Neural crest cell (in vitro differentiated cells): ENCODE measurements at regions not wholly inside any gene's neighbourhood (a gene's known extent, or its start where the extent isn't known, plus 50 kb on each side); places are given as distances from the start of the nearest gene placed in this dataset.
A peak's percentile ranks its signal among the peaks of the same experiment; 100 is the strongest.

Experiments used
- DNase-seq: peaks from one replicate; pipeline ENCODE4 v3.0.0; 2021; ENCODE audit warnings: low read depth, mixed read lengths, low spot score
- H3K27ac Mint-ChIP-seq: one replicate; pipeline ENCODE4 v1.8.0; 2021; ENCODE audit warnings: mild to moderate bottlenecking, mixed read lengths; ENCODE audit not compliant: unreplicated experiment
- H3K27me3 Mint-ChIP-seq: 2 replicates; pipeline ENCODE4 v1.8.0; 2021; ENCODE audit warnings: low read depth, mild to moderate bottlenecking, mixed read lengths
- H3K36me3 Mint-ChIP-seq: 2 replicates; pipeline ENCODE4 v1.8.0; 2021; ENCODE audit warnings: low read depth, mild to moderate bottlenecking, mixed read lengths
- H3K4me1 Mint-ChIP-seq: 2 replicates; pipeline ENCODE4 v1.8.0; 2021; ENCODE audit warnings: mixed read lengths
- H3K4me3 Mint-ChIP-seq: one replicate; pipeline ENCODE4 v1.8.0; 2021; ENCODE audit warnings: mild to moderate bottlenecking, mixed read lengths
- H3K9me3 Mint-ChIP-seq: 2 replicates; pipeline ENCODE4 v1.8.0; 2021; ENCODE audit warnings: mixed read lengths
- CTCF ChIP-seq: fragments of 200-600 bp; sonication (generic); conservative IDR thresholded peaks from 2 replicates; pipeline ENCODE4 v1.5.0; 2021; ENCODE audit warnings: antibody characterized with exemption, mild to moderate bottlenecking

GRCh38 chr3:59446775-59447465, 397.1 kb upstream of the CFAP20DC start:
- H3K9me3 Mint-ChIP-seq: no peaks in the 10 kb centered on the region
- H3K27ac Mint-ChIP-seq: no peak overlapping the region
- H3K4me1 Mint-ChIP-seq: peaks cover 17% of the 10 kb centered on the region
- no peaks in the 10 kb centered on the region for H3K36me3 Mint-ChIP-seq
- TF ChIP-seq CTCF: no peak
- H3K27me3 Mint-ChIP-seq: no peaks in the 10 kb centered on the region
- DNase-seq: no peak
- H3K4me3 Mint-ChIP-seq: no peak overlapping the region

DNA sequence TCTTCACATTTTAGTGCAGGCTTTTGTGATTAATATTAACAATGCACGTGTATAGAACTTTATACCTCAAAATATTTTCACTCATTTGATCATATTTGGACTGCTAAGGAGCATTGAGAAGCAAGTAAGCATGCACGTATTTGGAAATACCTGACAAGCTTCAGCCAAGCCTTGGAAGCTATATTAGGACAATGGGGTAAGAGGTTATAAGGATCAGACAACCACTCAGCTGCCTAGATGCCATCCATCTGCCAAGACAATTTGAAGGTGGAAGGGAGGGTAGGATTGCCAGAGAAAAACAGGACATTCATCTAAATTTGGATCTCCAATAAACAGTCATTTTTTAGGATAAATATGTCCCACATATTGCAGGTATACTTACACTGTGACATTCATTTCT, 394.9 kb upstream of the CFAP20DC start:
- Mint-ChIP-seq H3K4me3 (no peak overlapping the region), H3K36me3 (no peaks in the 10 kb centered on the region), H3K27ac (no peak overlapping the region), H3K27me3 (no peaks in the 10 kb centered on the region), H3K9me3 (no peaks in the 10 kb centered on the region), H3K4me1 (peaks cover 17% of the 10 kb centered on the region)
- no peak for DNase-seq
- TF ChIP-seq CTCF: no peak

GRCh38 chr3:59444294-59444671, 394.5 kb upstream of the CFAP20DC start:
- Mint-ChIP-seq H3K27me3 (no peaks in the 10 kb centered on the region), H3K4me1 (peaks cover 17% of the 10 kb centered on the region), H3K9me3 (no peaks in the 10 kb centered on the region), H3K4me3 (no peak overlapping the region), H3K27ac (no peak overlapping the region), H3K36me3 (no peaks in the 10 kb centered on the region)
- no peak for TF ChIP-seq CTCF
- no peak for DNase-seq

DNA sequence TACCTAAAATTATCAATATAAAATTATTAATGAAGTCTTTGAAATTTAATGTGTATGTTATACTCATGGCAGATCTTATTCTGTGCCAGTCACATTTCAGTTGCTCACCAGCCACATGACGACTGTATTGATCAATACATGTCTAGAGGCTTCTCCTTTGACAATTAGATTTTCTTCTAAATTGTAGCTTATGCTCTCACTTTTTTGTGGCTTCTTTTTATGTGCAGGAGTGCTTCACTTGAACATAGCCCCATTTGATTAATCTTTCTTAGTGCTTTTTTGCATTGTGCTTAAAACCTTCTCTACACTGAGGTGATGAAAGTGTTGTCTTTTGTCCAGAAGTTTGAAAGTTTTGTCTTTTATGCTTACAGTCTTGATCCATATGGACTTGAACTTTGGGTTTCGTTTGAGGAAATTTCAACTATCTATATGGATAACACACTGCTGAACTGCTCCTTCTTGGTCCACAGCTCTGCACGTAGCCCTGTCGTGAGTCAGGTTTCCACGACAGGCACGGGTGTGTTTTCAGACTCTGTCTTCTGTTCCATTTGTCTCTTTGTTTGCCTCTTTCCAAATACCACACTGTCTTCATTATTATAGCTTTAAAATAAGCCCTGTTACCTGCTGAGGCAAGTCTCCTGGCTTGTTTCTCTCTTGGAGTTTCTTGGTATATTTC, 393.9 kb upstream of the CFAP20DC start:
- Mint-ChIP-seq H3K4me3 (no peak overlapping the region), H3K9me3 (no peaks in the 10 kb centered on the region), H3K4me1 (peaks cover 17% of the 10 kb centered on the region), H3K27me3 (no peaks in the 10 kb centered on the region), H3K27ac (no peak overlapping the region), H3K36me3 (no peaks in the 10 kb centered on the region)
- no peak for TF ChIP-seq CTCF
- DNase-seq: no peak

DNA sequence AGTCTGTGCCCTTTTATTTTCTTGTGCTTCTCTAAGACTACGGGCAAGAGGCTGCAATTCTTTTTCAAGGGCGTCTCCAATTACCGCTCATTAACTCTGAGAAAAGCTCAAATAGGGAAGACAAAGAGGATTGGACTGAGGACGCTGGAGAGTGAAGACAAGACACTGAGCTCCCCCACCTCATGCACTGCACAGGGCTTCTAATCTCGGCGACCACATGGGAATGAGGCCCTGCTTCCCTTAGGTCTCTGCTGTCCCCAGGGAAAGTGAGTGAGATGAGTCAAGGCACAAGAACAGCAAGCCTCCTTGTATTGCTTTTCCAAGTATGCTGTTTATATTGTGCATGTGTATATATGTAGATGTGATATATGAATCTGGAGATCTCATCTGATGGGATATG, 392.2 kb upstream of the CFAP20DC start:
- no peak for TF ChIP-seq CTCF
- no peak overlapping the region for H3K4me3 Mint-ChIP-seq

More for the DNA sequence above, 392.2 kb upstream of the CFAP20DC start:
- H3K27ac Mint-ChIP-seq: peak overlapping the region; percentile 60
- no peaks in the 10 kb centered on the region for H3K27me3 Mint-ChIP-seq
- peaks cover 17% of the 10 kb centered on the region for H3K4me1 Mint-ChIP-seq
- no peaks in the 10 kb centered on the region for H3K9me3 Mint-ChIP-seq
- no peak for DNase-seq
- H3K36me3 Mint-ChIP-seq: no peaks in the 10 kb centered on the region
